Peyer's patch (tissue), 4 donors: ENCODE measurements at regions not wholly inside any gene's neighbourhood (a gene's known extent, or its start where the extent isn't known, plus 50 kb on each side); places are given as distances from the start of the nearest gene placed in this dataset.

ENCODE experiments used
- CTCF ChIP-seq, 6 experiments: fragments of 450-650 bp in 4 of 6; fragments of 200-600 bp in 2 of 6; sonication (generic) in 1 of 6; IDR thresholded peaks; one replicate each; pipeline ENCODE4 v1.5.1; 2017 to 2019; ENCODE audit warnings: antibody characterized with exemption in 6 of 6, mild to moderate bottlenecking in 3 of 6, moderate library complexity in 1 of 6
- POLR2A ChIP-seq, 2 donors: fragments of 450-650 bp; IDR thresholded peaks; one replicate each; pipeline ENCODE4 v1.5.1; 2017; ENCODE audit warnings: antibody characterized with exemption in 2 of 2, mild to moderate bottlenecking in 2 of 2, moderate library complexity in 2 of 2

- TF ChIP-seq CTCF (IDR thresholded peaks at IDR 0.05) (no peak), POLR2A (IDR thresholded peaks at IDR 0.05) (no peak)
Observed at GRCh38 chr5:173743641-173744343, 127.3 kb upstream of the BOD1 start.
